HG02970 (cell line): ENCODE measurements at regions not wholly inside any gene's neighbourhood (a gene's known extent, or its start where the extent isn't known, plus 50 kb on each side); places are given as distances from the start of the nearest gene placed in this dataset.

Source experiments
- ATAC-seq: cut with Tn5 transposase; IDR thresholded peaks from one replicate; pipeline ENCODE4 v1.9.1; 2021; ENCODE audit warnings: mild to moderate bottlenecking, moderate library complexity, moderate number of reproducible peaks; ENCODE audit not compliant: unreplicated experiment, low FRiP score

GRCh38 chr2:116645155-116645554, 1169.3 kb upstream of the DDX18 start:
- no peak for ATAC-seq

DNA sequence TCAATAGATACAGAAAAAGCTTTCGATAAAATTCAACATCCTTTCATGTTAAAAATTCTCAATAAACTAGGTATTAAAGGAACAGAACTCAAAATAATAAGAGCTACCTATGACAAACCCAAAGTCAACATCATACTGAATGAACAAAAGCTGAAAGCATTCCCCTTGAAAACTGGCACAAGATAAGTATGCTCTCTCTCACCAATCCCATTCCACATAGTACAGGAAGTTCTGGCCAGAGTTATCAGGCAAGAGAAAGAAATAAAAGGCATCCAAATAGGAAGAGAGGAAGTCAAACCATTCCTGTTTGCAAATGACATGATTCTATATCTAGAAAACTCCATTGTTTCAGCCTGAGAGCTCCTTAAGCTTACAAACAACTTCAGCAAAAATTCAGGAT, 1145.8 kb upstream of the DDX18 start:
- ATAC-seq = no peak

DNA sequence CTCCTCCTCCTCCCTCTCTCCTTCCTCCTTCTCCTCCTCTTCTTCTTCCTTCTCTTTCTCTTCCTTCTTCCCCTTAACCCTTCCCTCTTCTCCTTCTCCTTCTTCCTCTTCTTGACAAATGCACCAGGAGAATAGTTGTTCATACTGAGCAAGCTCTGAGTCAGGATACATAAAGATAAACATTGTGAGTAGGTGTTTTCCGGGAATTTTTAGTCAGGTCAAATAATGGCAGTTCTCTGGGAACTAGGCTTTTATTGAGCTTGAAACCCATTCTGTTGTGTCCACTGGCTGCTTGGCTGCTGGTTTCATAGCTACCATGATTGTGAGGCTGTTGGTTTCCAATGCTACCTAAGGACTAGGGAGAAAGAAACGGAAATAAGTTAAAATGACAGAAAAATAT, 1144.7 kb upstream of the DDX18 start:
- no peak for ATAC-seq

- ATAC-seq = no peak
These were observed 1140.3 kb upstream of the DDX18 start for GRCh38 chr2:116674188-116674587.

DNA sequence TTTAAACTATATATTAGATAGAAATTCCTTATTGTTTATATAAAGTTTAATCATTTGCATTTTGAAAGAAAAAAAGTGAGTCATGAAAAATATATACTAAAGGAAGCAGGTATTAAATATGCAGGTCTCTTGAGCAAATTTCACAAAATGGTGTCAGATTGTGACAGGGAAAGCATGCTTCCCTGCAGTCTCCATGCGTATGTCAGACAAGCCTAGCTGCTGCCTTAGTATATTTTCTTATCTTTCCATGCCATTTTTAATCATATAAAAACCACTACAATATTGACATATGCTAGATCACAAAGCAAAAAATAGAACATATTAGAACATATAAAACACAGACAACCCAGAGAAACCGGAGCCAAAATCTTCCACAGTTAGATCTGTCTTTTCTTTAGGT, 1137.7 kb upstream of the DDX18 start:
- no peak for ATAC-seq

- ATAC-seq = no peak
These were observed 1134.1 kb upstream of the DDX18 start for GRCh38 chr2:116680256-116680936.

DNA sequence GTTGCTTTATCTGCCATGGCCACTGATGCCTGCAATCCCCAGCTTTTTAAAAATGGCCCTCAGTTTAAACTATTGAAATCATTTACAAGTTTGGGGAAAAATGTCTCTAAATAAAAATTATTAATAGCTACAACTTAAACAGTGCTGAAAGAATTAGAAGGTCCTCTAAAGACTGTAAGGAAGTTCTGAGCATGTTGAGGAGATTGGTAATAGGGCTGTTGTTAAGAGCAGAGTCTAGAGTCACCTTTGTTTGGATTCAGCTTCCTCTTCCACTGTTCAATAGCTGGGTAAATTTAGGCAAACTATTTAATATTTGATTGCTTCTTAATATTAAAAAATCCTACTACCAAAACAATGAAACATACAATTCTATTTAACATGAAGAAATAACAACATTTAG, 1127.1 kb upstream of the DDX18 start:
- ATAC-seq = no peak

GRCh38 chr2:116692988-116693387, 1121.5 kb upstream of the DDX18 start:
- no peak for ATAC-seq

DNA sequence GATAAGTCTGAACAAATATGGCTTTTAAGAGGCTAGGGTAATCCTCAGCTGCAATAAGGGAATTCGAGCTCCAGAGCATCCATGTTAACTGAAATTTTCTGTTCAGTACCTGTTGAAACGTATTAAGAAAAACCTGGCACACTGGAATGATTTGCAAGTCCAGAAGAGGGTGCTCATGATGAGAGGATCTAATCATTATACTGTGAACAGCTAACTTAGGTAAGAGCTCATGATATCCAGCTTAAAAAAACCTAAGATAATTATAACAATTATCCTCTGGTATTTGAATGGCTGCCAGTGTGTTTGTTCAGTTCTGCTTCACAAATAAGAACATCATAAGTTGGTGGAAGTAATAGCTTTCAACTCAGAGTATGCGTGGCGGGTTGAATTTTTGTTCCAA, 1118.3 kb upstream of the DDX18 start:
- ATAC-seq = no peak

DNA sequence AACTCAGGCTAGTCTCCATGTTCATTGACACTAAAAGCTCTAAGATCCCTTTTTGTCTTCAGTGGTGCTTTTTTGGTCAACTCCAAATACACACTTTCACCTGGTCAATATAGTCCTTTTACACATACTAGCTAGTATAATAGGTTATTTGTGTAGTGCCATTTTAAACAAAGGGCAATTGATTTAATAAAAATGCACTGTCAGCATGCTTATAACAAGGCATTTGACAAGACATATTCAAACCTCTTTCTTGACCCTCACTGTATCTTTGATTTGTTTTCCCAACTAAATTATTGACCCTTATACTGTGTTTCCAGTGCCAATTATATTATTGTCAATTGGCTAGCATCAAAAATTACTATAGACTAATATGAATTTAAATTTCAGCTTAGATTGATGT, 1117.6 kb upstream of the DDX18 start:
- no peak for ATAC-seq

DNA sequence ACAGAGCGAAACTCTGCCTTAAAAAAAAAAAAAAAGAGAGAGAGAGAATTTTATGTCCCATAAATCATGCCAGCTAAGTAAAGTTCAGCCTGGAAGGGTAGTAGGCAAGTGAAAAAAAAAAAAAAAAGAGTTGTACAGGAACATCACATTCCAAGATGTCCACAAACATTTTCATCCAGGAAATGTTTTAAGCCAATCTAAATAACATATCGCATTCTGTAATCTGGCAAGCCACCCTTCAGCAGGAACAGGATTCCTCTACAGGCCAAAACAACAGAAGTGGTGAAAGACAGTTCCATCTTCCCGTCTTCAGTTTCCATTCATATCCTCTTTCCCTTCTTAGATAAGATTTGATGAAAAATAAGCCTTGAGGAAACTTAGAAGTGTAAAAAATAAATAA, 1108.1 kb upstream of the DDX18 start:
- no peak for ATAC-seq

DNA sequence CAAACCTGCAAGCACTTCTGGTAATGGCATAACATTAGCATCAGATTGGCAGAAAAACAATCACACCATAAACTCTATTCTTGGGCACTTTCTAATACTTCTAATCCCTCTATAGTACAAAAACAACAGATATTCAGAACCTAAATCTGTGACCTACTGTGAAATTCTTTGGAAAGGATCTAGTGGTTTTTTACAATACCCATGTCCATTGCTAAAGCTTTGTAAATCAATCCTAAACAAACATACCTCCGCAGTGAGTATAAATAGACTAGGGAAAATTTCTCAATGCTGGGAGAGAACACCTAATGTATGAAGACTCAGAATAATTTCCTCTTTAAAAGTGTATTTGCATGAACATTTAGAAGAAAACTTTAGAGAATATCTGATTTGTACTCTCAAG, 1098.5 kb upstream of the DDX18 start:
- no peak for ATAC-seq

DNA sequence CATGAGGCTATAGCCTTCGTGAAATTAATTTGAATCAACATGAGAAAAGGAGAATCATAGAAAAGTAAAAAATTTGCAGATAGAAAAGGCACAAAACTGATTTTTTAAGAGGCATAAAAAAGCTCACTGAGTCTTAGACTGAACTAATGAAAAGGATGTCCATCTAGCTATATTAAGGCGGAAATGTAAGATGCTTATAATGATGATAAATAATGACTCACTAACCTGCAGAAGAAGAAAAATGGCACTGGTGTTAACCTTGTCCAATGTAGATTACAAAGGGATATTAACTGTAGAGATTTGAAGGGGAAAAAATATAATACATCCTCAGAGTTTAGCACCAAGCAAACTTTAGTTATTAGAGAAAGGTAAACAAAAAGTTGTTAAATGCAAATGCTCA, 1098.0 kb upstream of the DDX18 start:
- no peak for ATAC-seq

GRCh38 chr2:116717832-116718231, 1096.7 kb upstream of the DDX18 start:
- ATAC-seq = no peak

GRCh38 chr2:116718451-116718850, 1096.0 kb upstream of the DDX18 start:
- ATAC-seq = no peak

- ATAC-seq = no peak
These were observed 1094.7 kb upstream of the DDX18 start for GRCh38 chr2:116719836-116720235.

DNA sequence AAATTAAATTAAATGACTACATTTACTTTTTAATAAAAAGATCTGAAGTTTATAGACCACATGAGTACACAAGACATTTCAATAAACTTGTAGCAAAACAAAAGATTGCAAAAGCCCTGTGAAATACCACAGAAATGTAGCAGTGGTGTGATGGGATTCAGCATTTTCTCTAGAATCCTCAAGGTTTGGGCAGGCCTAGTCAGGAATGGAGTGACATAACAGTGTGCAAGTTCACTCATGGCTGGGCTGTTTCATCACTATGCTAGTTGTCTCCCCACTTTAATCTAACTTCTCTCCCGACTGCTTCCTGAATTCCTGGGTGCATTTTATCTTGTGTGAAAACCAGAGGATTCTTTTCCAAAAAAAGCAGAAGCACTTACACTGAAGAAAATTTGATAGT, 1089.9 kb upstream of the DDX18 start:
- no peak for ATAC-seq

DNA sequence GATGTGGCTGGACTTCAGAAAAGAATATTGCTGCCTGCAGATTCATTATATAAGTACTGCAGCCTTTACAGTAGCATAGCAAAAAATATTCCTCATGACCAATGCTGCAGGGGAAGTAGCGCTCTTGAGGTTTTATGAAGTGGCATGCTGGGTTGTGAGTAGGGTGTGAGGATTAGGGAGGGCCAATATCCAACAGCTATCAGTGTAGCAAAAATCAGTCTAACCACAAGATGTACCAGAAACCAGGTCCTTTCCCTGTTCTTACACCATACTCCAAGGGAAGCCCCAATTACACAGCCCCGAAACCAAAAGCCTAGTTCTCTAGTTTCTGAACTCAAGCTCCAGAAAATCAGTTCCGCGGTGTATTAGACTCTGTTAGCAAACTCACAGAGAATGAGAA, 1082.2 kb upstream of the DDX18 start:
- ATAC-seq = no peak

DNA sequence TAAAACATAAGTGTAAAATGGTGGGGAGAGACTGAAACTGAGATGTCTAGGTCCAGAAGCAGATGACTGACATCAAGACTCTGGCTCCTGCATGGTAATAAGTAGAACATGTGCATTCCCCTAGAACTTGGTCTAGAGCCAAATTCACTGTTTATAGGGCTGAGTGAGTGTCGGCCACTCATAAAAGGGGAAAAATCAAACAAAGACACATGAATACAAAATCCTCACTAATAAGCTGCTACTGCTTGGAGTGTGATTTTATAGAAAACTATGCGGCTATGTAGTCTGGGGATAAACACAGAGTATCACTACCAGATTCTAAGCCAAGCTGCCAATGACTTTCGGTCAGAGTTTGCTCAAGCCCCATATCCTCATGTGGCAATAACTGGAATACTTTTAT, 1080.8 kb upstream of the DDX18 start:
- no peak for ATAC-seq

GRCh38 chr2:116737951-116738350, 1076.5 kb upstream of the DDX18 start:
- ATAC-seq = no peak

DNA sequence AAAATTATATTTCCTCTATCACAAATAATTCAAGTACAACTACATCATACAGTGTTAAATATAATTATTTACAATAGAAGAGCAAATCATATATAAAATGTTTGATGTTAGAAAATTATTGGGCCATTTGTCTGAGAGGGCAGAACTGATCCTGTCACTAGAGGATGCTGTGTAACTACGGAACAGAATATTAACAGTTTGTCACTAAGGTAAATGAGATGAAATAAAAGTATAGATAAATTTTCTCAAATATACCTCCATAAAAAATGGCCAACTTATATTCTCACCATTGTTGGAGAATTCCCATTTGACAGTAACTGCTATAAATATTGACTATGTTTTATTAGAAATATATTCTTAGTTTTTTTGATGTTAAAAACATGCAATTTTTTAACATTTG, 1067.4 kb upstream of the DDX18 start:
- ATAC-seq = no peak

DNA sequence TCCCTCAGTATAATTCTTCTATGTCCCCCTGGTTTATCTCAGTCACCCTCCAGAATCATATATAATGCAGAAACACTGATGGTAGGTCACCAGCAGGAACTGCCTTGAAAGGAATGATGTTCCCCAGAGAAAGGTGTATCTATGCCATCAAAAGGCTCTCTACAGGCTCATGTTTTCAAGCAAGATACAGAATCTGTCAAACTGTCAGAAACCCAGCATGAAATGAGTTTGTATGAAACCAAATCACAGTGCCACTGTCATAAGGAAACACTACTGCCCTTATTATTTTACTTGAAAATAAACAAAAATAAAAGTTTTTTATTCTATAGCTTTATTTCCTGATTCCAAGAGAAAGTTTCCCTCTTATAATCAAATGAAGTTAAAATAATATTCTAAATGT, 1064.5 kb upstream of the DDX18 start:
- no peak for ATAC-seq
